Heart right ventricle (tissue), 16 donors: ENCODE measurements at regions not wholly inside any gene's neighbourhood (a gene's known extent, or its start where the extent isn't known, plus 50 kb on each side); places are given as distances from the start of the nearest gene placed in this dataset.

Experiments
- ATAC-seq, 8 donors: fragments of 200-7000 bp; cut with Tn5 transposase; one replicate each; pipeline ENCODE4 v1.9.1; 2020; ENCODE audit warnings: mild to moderate bottlenecking in 8 of 8, moderate library complexity in 8 of 8, moderate number of reproducible peaks in 1 of 8
- DNase-seq, 2 donors: peaks; one replicate each; pipeline ENCODE4 v3.0.0-alpha.2; 2020
- H3K27ac ChIP-seq, 10 donors: fragments of 200-600 bp; sonication (generic) in 2 of 10; one replicate each; pipeline versions ENCODE4 v1.5.0 to v1.8.0; 2020 to 2022; ENCODE audit warnings: mild to moderate bottlenecking in 3 of 10
- H3K27me3 ChIP-seq, 7 donors: fragments of 200-600 bp; one replicate each; pipeline ENCODE4 v1.8.0; 2021 to 2022; ENCODE audit warnings: mild to moderate bottlenecking in 2 of 7
- H3K36me3 ChIP-seq, 9 donors: fragments of 200-600 bp; sonication (generic) in 1 of 9; one replicate each; pipeline versions ENCODE4 v1.5.0 to v1.8.0; 2020 to 2022; ENCODE audit warnings: mild to moderate bottlenecking in 2 of 9
- H3K4me1 ChIP-seq, 9 donors: fragments of 200-600 bp; sonication (generic) in 1 of 9; one replicate each; pipeline versions ENCODE4 v1.5.0 to v1.8.0; 2020 to 2022; ENCODE audit warnings: mild to moderate bottlenecking in 4 of 9
- H3K4me3 ChIP-seq, 10 donors: fragments of 200-600 bp; sonication (generic) in 2 of 10; one replicate each; pipeline versions ENCODE4 v1.5.0 to v1.8.0; 2020 to 2022; ENCODE audit warnings: mild to moderate bottlenecking in 7 of 10, moderate library complexity in 2 of 10
- H3K9me3 ChIP-seq, 11 donors: fragments of 200-600 bp in 10 of 11; sonication (generic) in 2 of 11; one replicate each; pipeline versions ENCODE4 v1.5.0 to v1.8.0; 2013 to 2022; ENCODE audit warnings: mild to moderate bottlenecking in 2 of 11, control low read depth in 1 of 11, moderate library complexity in 1 of 11
- whole genome bisulfite sequencing, 2 donors: extraction: QIAGEN DNeasy Blood & Tissue Kit; methylation state at CpG; one replicate each; pipeline ENCODE4 v1.1.7; 2013; ENCODE audit warnings: inconsistent platforms in 1 of 2; 5-methylcytosine and 5-hydroxymethylcytosine counted together
- intact Hi-C, 10 donors: fragments of 100-400 bp; cut with DNase I; formaldehyde crosslinking; loops; one replicate each; pipeline versions ENCODE4 v1.11.1 to v1.14.2; 2022
- TF ChIP-seq, protein P1 (sequence below), 9 donors: fragments of 200-600 bp; sonication (generic) in 2 of 9; IDR thresholded peaks; one replicate each; pipeline versions ENCODE4 v1.5.0 to v1.8.0; 2021 to 2022; ENCODE audit warnings: antibody characterized with exemption in 9 of 9, mild to moderate bottlenecking in 5 of 9, moderate library complexity in 1 of 9
- donor health status: Arrhythmogenic right ventricular cardiomyopathy.
- donor health status: ischemic (EF 13 %, LVEDD 7.1; RV severe dilation, severe dysfunction).
- donor health status: healthy with polysubstance abuse.
- donor health status: DM: no; HTN: yes; CAD: no.
- donor health status: DM: no; HTN: no; CAD: no.
- donor health status: ischemic (EF 25% LVEDD 6.9; RV normal size, moderate dysfunction).
- donor health status: ischemic (EF 25% LVEDD 5.7; RV mildly dilated, moderate dysfunction).
- donor health status: healthy.
- donor health status: DM: yes; HTN: yes; CAD: no.
- donor health status: Ischemic cardiomyopathy.
- donor health status: ischemic (EF 35%, LVEDD 5.7; RV mildly dilated, moderate dysfunction).
- donor health status: nonischemic (EF 11% LVEDD 7.7; RV severe dilation, severe dysfunction).
- donor health status: DM: yes; HTN: yes; CAD: no.
- donor health status: PGD.
- donor health status: ischemic (EF 29% LVEDD 5.4; RV normal size, mild dysfunction).
- donor health status: nonischemic (EF 23%, LVEDD 6.1; RV moderate dilation, normal function).

DNA sequence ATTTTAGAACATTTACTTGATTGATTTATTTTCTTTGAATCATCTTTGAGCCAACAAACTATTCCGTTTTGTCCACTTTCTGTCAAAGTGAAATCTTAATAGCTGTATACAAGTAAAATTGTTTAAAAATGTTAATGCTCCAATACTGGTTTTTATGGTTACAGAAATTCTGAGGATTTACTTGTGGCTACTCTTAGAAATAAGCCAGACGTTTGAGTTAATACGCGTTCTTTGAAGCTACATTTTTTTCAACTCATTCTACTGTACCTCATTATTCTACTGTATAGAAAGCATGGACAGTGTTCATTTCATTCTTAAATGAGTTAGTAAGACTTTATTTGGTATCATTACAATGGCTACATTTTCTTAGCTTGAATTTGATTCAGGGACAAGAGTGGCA, 996.2 kb upstream of the FLRT2 start:
- intact Hi-C loops: no loop called here
- ATAC-seq (no peak), DNase-seq (no peak)
- H3K4me3 ChIP-seq: no peak overlapping the region
- H3K27ac ChIP-seq: no peak overlapping the region
- no peaks in the 10 kb centered on the region for H3K36me3 ChIP-seq
- 93% methylated on average over 4 of the region's 4 CpGs for WGBS, 2 donors
- H3K9me3 ChIP-seq: no peaks in the 10 kb centered on the region
- TF ChIP-seq, protein P1, sequence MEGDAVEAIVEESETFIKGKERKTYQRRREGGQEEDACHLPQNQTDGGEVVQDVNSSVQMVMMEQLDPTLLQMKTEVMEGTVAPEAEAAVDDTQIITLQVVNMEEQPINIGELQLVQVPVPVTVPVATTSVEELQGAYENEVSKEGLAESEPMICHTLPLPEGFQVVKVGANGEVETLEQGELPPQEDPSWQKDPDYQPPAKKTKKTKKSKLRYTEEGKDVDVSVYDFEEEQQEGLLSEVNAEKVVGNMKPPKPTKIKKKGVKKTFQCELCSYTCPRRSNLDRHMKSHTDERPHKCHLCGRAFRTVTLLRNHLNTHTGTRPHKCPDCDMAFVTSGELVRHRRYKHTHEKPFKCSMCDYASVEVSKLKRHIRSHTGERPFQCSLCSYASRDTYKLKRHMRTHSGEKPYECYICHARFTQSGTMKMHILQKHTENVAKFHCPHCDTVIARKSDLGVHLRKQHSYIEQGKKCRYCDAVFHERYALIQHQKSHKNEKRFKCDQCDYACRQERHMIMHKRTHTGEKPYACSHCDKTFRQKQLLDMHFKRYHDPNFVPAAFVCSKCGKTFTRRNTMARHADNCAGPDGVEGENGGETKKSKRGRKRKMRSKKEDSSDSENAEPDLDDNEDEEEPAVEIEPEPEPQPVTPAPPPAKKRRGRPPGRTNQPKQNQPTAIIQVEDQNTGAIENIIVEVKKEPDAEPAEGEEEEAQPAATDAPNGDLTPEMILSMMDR (IDR thresholded peaks at IDR 0.05): no peak
- H3K27me3 ChIP-seq: no peaks in the 10 kb centered on the region
- H3K4me1 ChIP-seq: no peaks in the 10 kb centered on the region

DNA sequence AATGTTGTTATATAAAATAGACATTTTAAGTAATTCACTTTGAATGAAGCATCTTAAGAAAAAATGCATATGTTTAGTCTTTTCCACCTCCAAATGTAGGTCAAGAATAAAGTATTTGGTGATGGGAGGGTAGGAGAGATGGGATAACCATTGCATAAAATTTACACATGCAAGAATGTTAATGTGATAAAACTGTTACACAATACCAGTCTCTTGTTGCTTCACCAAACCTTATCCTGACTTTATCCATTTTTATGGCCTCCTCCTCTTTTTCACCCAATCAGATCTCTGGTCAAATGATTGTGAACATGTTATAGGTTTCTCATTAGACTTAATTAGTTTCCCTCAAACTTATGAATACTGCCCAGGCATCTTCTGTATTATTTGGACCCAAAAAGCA, 994.5 kb upstream of the FLRT2 start:
- Histone ChIP-seq H3K9me3 (no peaks in the 10 kb centered on the region), H3K27me3 (no peaks in the 10 kb centered on the region), H3K4me1 (no peaks in the 10 kb centered on the region), H3K4me3 (no peak overlapping the region), H3K36me3 (no peaks in the 10 kb centered on the region), H3K27ac (no peak overlapping the region)
- intact Hi-C loops: no loop called here
- DNase-seq: no peak
- TF ChIP-seq, protein P1 (IDR thresholded peaks at IDR 0.05): no peak
- no peak for ATAC-seq

DNA sequence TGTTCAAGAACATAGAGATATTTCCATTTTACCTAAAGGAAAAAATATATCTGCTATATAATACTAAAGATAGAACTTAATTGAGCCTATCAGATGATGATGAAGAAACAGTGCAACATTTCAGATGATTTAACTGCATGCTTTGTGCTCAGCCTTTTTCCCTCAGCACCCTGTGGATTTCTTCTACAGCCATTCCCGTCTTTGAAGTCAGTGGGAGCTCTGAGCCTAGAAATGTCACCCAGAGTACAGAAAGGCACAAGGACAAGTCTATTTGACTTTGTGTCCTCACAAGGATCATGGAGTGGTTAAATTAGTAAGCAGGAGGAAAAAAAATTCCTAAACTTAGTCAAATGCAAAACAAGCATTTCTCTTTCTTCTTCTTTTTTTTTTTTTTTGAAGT, 994.0 kb upstream of the FLRT2 start:
- WGBS, 2 donors: 72 to 81% methylated on average over 1 of the region's 1 CpG

DNA sequence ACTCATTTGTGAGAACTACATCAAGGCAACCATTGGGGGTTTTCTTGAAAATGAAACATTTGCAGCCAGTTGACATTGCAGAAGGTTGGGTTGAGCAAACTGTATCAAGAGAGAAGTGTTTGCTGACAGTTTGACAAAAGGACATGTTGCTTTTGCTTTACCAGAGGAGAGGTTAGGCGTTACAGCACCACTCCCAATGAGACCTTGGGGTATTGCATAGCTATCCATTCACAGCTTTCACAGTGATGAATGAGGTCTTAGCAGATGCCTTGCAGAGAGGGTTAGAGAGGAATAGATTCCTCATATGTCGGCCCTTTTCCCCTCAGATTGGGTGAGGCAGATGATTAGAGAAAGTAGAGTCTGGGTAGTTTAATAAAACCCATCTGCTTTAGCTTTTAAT, 988.9 kb upstream of the FLRT2 start:
- 28 to 36% methylated on average over 2 of the region's 2 CpGs for WGBS, 2 donors
- intact Hi-C loops: no loop called here
- Histone ChIP-seq H3K4me3 (no peak overlapping the region), H3K4me1 (no peaks in the 10 kb centered on the region), H3K27ac (no peak overlapping the region), H3K36me3 (no peaks in the 10 kb centered on the region), H3K27me3 (no peaks in the 10 kb centered on the region), H3K9me3 (no peaks in the 10 kb centered on the region)
- no peak for ATAC-seq
- DNase-seq: no peak
- TF ChIP-seq, protein P1 (IDR thresholded peaks at IDR 0.05): no peak

More for the DNA sequence above, 994.0 kb upstream of the FLRT2 start:
- Histone ChIP-seq H3K27me3 (no peaks in the 10 kb centered on the region), H3K9me3 (no peaks in the 10 kb centered on the region), H3K36me3 (no peaks in the 10 kb centered on the region), H3K27ac (no peak overlapping the region), H3K4me1 (no peaks in the 10 kb centered on the region), H3K4me3 (no peak overlapping the region)
- ATAC-seq: no peak
- TF ChIP-seq, protein P1 (IDR thresholded peaks at IDR 0.05): no peak
- DNase-seq: no peak
- intact Hi-C loops: no loop called here

DNA sequence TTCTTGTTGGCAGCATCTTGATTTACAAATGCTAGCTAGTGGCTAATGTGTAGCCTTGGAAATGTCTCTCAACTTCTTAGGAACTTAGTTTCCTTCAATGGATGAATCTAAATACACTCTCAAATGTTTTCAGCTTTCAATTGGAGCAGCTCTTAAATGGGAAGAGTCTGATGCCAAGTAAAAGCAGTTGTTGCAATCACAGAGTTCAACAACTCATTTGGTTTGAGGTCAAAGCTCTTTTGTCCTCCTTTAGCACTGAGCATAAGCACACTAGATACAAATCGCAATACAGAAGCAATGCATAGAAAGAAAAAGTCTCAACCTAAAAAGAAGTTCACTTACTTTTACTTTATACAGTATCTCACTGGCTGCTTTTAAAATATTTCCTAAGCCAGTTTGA, 986.1 kb upstream of the FLRT2 start:
- DNase-seq (no peak), ATAC-seq (no peak)
- intact Hi-C loops: no loop called here
- H3K27ac ChIP-seq: no peak overlapping the region
- no peaks in the 10 kb centered on the region for H3K27me3 ChIP-seq
- H3K9me3 ChIP-seq: no peaks in the 10 kb centered on the region
- TF ChIP-seq, protein P1 (IDR thresholded peaks at IDR 0.05): no peak
- 86 to 91% methylated on average over 1 of the region's 1 CpG for WGBS, 2 donors
- H3K36me3 ChIP-seq: no peaks in the 10 kb centered on the region
- no peaks in the 10 kb centered on the region for H3K4me1 ChIP-seq
- no peak overlapping the region for H3K4me3 ChIP-seq
